Ovary (tissue), 7 donors: ENCODE measurements at regions not wholly inside any gene's neighbourhood (a gene's known extent, or its start where the extent isn't known, plus 50 kb on each side); places are given as distances from the start of the nearest gene placed in this dataset.
A peak's percentile ranks its signal among the peaks of the same experiment; 100 is the strongest.

ENCODE experiments used
- DNase-seq, 5 donors: peaks; one replicate each; pipeline ENCODE4 v3.0.0-alpha.2; 2019 to 2020
- H3K27ac ChIP-seq, 2 donors: fragments of 200-600 bp; one replicate each; pipeline versions ENCODE4 v1.5.1 to v1.8.0; 2019 to 2022
- H3K27me3 ChIP-seq: fragments of 200-600 bp; one replicate; pipeline ENCODE4 v1.8.0; 2022
- H3K36me3 ChIP-seq: fragments of 200-600 bp; sonication (generic); one replicate; pipeline ENCODE4 v1.5.1; 2019
- H3K4me1 ChIP-seq: one replicate; pipeline ENCODE4 v1.8.1; 2013; ENCODE audit warnings: mild to moderate bottlenecking, moderate library complexity; ENCODE audit not compliant: insufficient read depth
- H3K4me3 ChIP-seq: fragments of 200-600 bp; sonication (generic); one replicate; pipeline ENCODE4 v1.5.1; 2017
- H3K9me3 ChIP-seq, 2 donors: fragments of 200-600 bp in 1 of 2; sonication (generic) in 1 of 2; one replicate each; pipeline versions ENCODE4 v1.5.1 to v1.8.1; 2013 to 2019; ENCODE audit warnings: mild to moderate bottlenecking in 1 of 2, moderate library complexity in 1 of 2
- CTCF ChIP-seq, 3 donors: fragments of 450-650 bp in 2 of 3; fragments of 200-600 bp in 1 of 3; IDR thresholded peaks; one replicate each; pipeline versions ENCODE4 v1.5.1 to v1.8.0; 2016 to 2022; ENCODE audit warnings: antibody characterized with exemption in 3 of 3, mild to moderate bottlenecking in 1 of 3
- EP300 ChIP-seq: sonication (generic); formaldehyde crosslinking; IDR thresholded peaks from one replicate; pipeline ENCODE4 v1.6.1; 2017; ENCODE audit warnings: antibody characterized with exemption
- POLR2A ChIP-seq: fragments of 450-650 bp; IDR thresholded peaks from one replicate; pipeline ENCODE4 v1.6.1; 2017; ENCODE audit warnings: antibody characterized with exemption, mild to moderate bottlenecking, moderate library complexity
- WGBS, 3 donors: extraction: QIAGEN DNeasy Blood & Tissue Kit in 1 of 3; methylation state at CpG; one replicate each; pipeline versions ENCODE4 v1.1.5 to v1.1.7; 2013 to 2017; 5-methylcytosine and 5-hydroxymethylcytosine counted together
- intact Hi-C, 4 donors: fragments of 100-400 bp; cut with DNase I; formaldehyde crosslinking; loops; one replicate each; pipeline versions ENCODE4 v1.11.0 to v1.15.1; 2022 to 2023
- donor health status: DM: no; HTN: no; CAD: no; lungs with moderate emphysema.
- donor health status: DM: no; HTN: no; CAD: no.
- donor health status: Bipolar disorder and iron deficiency.
- donor health status: DM: no; HTN: no; CAD: no.
- donor health status: DM: yes; HTN: yes; CAD: no.

DNA sequence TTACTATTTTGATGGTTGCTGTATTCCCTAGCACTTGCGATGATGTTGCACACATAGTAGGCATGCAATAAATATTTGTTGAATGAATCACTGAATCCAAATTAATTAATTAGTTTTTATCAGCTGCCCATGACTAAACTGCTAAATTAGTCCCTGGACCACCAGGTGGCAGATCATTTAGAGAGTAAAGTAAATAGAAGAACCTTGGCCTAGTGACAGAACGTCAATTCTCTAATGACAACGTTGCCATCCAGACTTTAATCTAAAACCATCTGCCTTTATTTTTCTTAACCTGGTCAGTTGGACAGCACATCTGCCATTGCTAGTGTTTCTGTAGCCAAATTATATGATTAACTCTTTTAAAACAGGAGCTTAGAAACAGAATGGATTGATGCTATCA, 457.5 kb downstream of the KIF4B start:
- H3K36me3 ChIP-seq = no peaks in the 10 kb centered on the region
- TF ChIP-seq CTCF (IDR thresholded peaks at IDR 0.05) (no peak), EP300 (no peak), POLR2A (no peak)
- no peak overlapping the region for H3K4me3 ChIP-seq
- no peaks in the 10 kb centered on the region for H3K4me1 ChIP-seq
- H3K27me3 ChIP-seq = no peaks in the 10 kb centered on the region
- H3K27ac ChIP-seq = no peak overlapping the region
- WGBS, 3 donors = 69 to 80% (median 72%) methylated on average over 3 of the region's 3 CpGs
- H3K9me3 ChIP-seq = no peaks in the 10 kb centered on the region
- intact Hi-C loops = no loop called here
- DNase-seq = no peak

DNA sequence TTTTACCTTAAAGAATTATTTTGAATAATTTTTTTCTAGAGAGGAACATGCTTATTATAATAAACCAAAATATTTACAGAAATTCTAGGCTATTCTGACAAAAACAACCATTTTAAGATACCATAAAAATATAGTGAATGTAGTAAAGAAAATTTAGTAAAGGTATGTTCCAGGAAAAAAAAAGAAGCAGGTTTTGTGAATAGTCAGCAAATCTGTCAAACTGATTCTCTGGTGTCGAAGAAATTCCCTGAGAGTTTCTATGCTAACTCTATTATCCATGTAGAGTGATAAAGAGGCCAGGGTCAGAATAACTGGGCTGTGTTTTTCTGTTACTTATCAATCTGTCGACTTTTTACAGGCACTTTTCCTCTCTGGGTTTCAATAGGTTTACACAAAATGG, 459.2 kb downstream of the KIF4B start:
- TF ChIP-seq POLR2A (no peak), EP300 (no peak), CTCF (IDR thresholded peaks at IDR 0.05) (no peak)
- H3K4me3 ChIP-seq = no peak overlapping the region
- H3K27ac ChIP-seq = no peak overlapping the region
- 47 to 61% (median 60%) methylated on average over 2 of the region's 2 CpGs for WGBS, 3 donors
- no peaks in the 10 kb centered on the region for H3K27me3 ChIP-seq
- intact Hi-C loops = no loop called here
- no peaks in the 10 kb centered on the region for H3K4me1 ChIP-seq
- no peaks in the 10 kb centered on the region for H3K9me3 ChIP-seq
- DNase-seq = no peak
- H3K36me3 ChIP-seq = no peaks in the 10 kb centered on the region

GRCh38 chr5:155475318-155475717, 461.8 kb downstream of the KIF4B start:
- no peak for DNase-seq
- no peaks in the 10 kb centered on the region for H3K9me3 ChIP-seq
- H3K4me3 ChIP-seq = no peak overlapping the region
- no peaks in the 10 kb centered on the region for H3K4me1 ChIP-seq
- intact Hi-C loops = no loop called here
- TF ChIP-seq CTCF (IDR thresholded peaks at IDR 0.05) = no peak
- no peak for TF ChIP-seq EP300
- TF ChIP-seq POLR2A = no peak
- H3K27ac ChIP-seq = no peak overlapping the region
- no peaks in the 10 kb centered on the region for H3K27me3 ChIP-seq
- WGBS, 3 donors = 56 to 66% (median 58%) methylated on average over 2 of the region's 2 CpGs
- no peaks in the 10 kb centered on the region for H3K36me3 ChIP-seq

DNA sequence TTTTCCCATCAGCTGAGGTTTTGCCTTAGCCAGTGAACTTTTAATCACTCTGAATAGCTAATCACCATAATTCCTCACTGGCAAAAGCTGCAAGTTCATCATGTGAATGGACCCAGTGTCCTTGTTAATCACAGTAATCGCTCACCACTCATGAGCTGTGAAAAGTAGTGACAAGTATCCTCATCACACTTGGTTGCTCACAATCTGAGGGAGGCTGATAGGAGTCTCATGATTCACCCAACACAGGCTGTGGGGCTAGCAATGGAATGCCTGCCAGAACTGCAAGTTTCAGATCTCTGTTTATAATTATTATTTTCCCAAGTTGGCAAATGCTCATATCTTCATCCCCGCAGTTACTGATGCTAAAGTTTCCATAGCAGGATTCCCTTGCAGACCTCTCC, 467.2 kb downstream of the KIF4B start:
- Histone ChIP-seq H3K4me3 (no peak overlapping the region), H3K9me3 (no peaks in the 10 kb centered on the region), H3K4me1 (peaks cover 4% of the 10 kb centered on the region), H3K27me3 (no peaks in the 10 kb centered on the region), H3K36me3 (no peaks in the 10 kb centered on the region), H3K27ac (peak overlapping the region in 1 of 2 donors; percentile 48)
- 6 to 12% (median 11%) methylated on average over 2 of the region's 2 CpGs for WGBS, 3 donors
- intact Hi-C loops = no loop called here
- TF ChIP-seq CTCF (IDR thresholded peaks at IDR 0.05) (no peak), EP300 (no peak), POLR2A (no peak)
- peak in 3 of 5 donors; percentile 13 to 33 (median 18) for DNase-seq

GRCh38 chr5:155481182-155481581, 467.6 kb downstream of the KIF4B start:
- intact Hi-C loops = no loop called here
- no peak overlapping the region for H3K4me3 ChIP-seq
- 10 to 30% (median 14%) methylated on average over 1 of the region's 1 CpG for WGBS, 3 donors
- H3K36me3 ChIP-seq = no peaks in the 10 kb centered on the region
- H3K27ac ChIP-seq = no peak overlapping the region
- TF ChIP-seq POLR2A (no peak), CTCF (IDR thresholded peaks at IDR 0.05) (no peak), EP300 (no peak)
- no peaks in the 10 kb centered on the region for H3K9me3 ChIP-seq
- DNase-seq = no peak
- peaks cover 4% of the 10 kb centered on the region for H3K4me1 ChIP-seq
- H3K27me3 ChIP-seq = no peaks in the 10 kb centered on the region
